ENCODE measurements at regions not wholly inside any gene's neighbourhood (a gene's known extent, or its start where the extent isn't known, plus 50 kb on each side); places are given as distances from the start of the nearest gene placed in this dataset.

- DNase-seq = no peak
- H3K4me3 ChIP-seq (ENCODE audit: insufficient read depth, low read depth, low read length) = no peak overlapping the region
- no peaks in the 10 kb centered on the region for H3K27me3 ChIP-seq (ENCODE audit: control insufficient read depth, insufficient read depth, low read length)
- no peaks in the 10 kb centered on the region for H3K36me3 ChIP-seq (replicated peaks; ENCODE audit: control insufficient read depth, insufficient read depth, low read length)
Measured at GRCh38 chr18:1191341-1191740, 286.7 kb downstream of the ADCYAP1 start.

- H3K36me3 ChIP-seq (replicated peaks; ENCODE audit: control insufficient read depth, insufficient read depth, low read length) = no peaks in the 10 kb centered on the region
- no peak overlapping the region for H3K4me3 ChIP-seq (ENCODE audit: insufficient read depth, low read depth, low read length)
- no peak for DNase-seq
- H3K27me3 ChIP-seq (ENCODE audit: control insufficient read depth, insufficient read depth, low read length) = no peaks in the 10 kb centered on the region
Measured at GRCh38 chr18:1213126-1213525, 308.5 kb downstream of the ADCYAP1 start.

GRCh38 chr18:1222880-1223279 lies 318.2 kb downstream of the ADCYAP1 start:
- Histone ChIP-seq H3K36me3 (replicated peaks; ENCODE audit: control insufficient read depth, insufficient read depth, low read length) (no peaks in the 10 kb centered on the region), H3K4me3 (ENCODE audit: insufficient read depth, low read depth, low read length) (no peak overlapping the region), H3K27me3 (ENCODE audit: control insufficient read depth, insufficient read depth, low read length) (no peaks in the 10 kb centered on the region)
- DNase-seq = no peak

- H3K27me3 ChIP-seq (ENCODE audit: control insufficient read depth, insufficient read depth, low read length) = no peaks in the 10 kb centered on the region
- no peaks in the 10 kb centered on the region for H3K36me3 ChIP-seq (replicated peaks; ENCODE audit: control insufficient read depth, insufficient read depth, low read length)
- no peak for DNase-seq
- no peak overlapping the region for H3K4me3 ChIP-seq (ENCODE audit: insufficient read depth, low read depth, low read length)
Measured at GRCh38 chr18:1227025-1227424, 322.4 kb downstream of the ADCYAP1 start.

- H3K36me3 ChIP-seq (replicated peaks; ENCODE audit: control insufficient read depth, insufficient read depth, low read length) = no peaks in the 10 kb centered on the region
- H3K4me3 ChIP-seq (ENCODE audit: insufficient read depth, low read depth, low read length) = no peak overlapping the region
- H3K27me3 ChIP-seq (ENCODE audit: control insufficient read depth, insufficient read depth, low read length) = no peaks in the 10 kb centered on the region
- no peak for DNase-seq
Measured at GRCh38 chr18:1229634-1230033, 325.0 kb downstream of the ADCYAP1 start.

GRCh38 chr18:1232867-1233266 lies 328.2 kb downstream of the ADCYAP1 start:
- Histone ChIP-seq H3K27me3 (ENCODE audit: control insufficient read depth, insufficient read depth, low read length) (no peaks in the 10 kb centered on the region), H3K36me3 (replicated peaks; ENCODE audit: control insufficient read depth, insufficient read depth, low read length) (no peaks in the 10 kb centered on the region), H3K4me3 (ENCODE audit: insufficient read depth, low read depth, low read length) (no peak overlapping the region)
- no peak for DNase-seq

- no peak for DNase-seq
- no peak overlapping the region for H3K4me3 ChIP-seq (ENCODE audit: insufficient read depth, low read depth, low read length)
- H3K27me3 ChIP-seq (ENCODE audit: control insufficient read depth, insufficient read depth, low read length) = no peaks in the 10 kb centered on the region
- H3K36me3 ChIP-seq (replicated peaks; ENCODE audit: control insufficient read depth, insufficient read depth, low read length) = no peaks in the 10 kb centered on the region
Measured at GRCh38 chr18:1240701-1241100, 336.0 kb downstream of the ADCYAP1 start.

- Histone ChIP-seq H3K36me3 (replicated peaks; ENCODE audit: control insufficient read depth, insufficient read depth, low read length) (no peaks in the 10 kb centered on the region), H3K4me3 (ENCODE audit: insufficient read depth, low read depth, low read length) (no peak overlapping the region), H3K27me3 (ENCODE audit: control insufficient read depth, insufficient read depth, low read length) (no peaks in the 10 kb centered on the region)
- DNase-seq = no peak
Measured at GRCh38 chr18:1244397-1245122, 339.9 kb downstream of the ADCYAP1 start.

- Histone ChIP-seq H3K27me3 (ENCODE audit: control insufficient read depth, insufficient read depth, low read length) (no peaks in the 10 kb centered on the region), H3K4me3 (ENCODE audit: insufficient read depth, low read depth, low read length) (no peak overlapping the region), H3K36me3 (replicated peaks; ENCODE audit: control insufficient read depth, insufficient read depth, low read length) (no peaks in the 10 kb centered on the region)
- DNase-seq = no peak
Measured at GRCh38 chr18:1246827-1247226, 342.2 kb downstream of the ADCYAP1 start.

- DNase-seq = no peak
- Histone ChIP-seq H3K4me3 (ENCODE audit: insufficient read depth, low read depth, low read length) (no peak overlapping the region), H3K36me3 (replicated peaks; ENCODE audit: control insufficient read depth, insufficient read depth, low read length) (no peaks in the 10 kb centered on the region), H3K27me3 (ENCODE audit: control insufficient read depth, insufficient read depth, low read length) (no peaks in the 10 kb centered on the region)
Measured at GRCh38 chr18:1252534-1252933, 347.9 kb downstream of the ADCYAP1 start.

- H3K4me3 ChIP-seq (ENCODE audit: insufficient read depth, low read depth, low read length) = no peak overlapping the region
- no peak for DNase-seq
- H3K27me3 ChIP-seq (ENCODE audit: control insufficient read depth, insufficient read depth, low read length) = no peaks in the 10 kb centered on the region
Measured at GRCh38 chr18:1252936-1253335, 348.3 kb downstream of the ADCYAP1 start.

GRCh38 chr18:1253827-1254226 lies 349.2 kb downstream of the ADCYAP1 start:
- Histone ChIP-seq H3K4me3 (ENCODE audit: insufficient read depth, low read depth, low read length) (no peak overlapping the region), H3K36me3 (replicated peaks; ENCODE audit: control insufficient read depth, insufficient read depth, low read length) (no peaks in the 10 kb centered on the region), H3K27me3 (ENCODE audit: control insufficient read depth, insufficient read depth, low read length) (no peaks in the 10 kb centered on the region)
- no peak for DNase-seq

More at GRCh38 chr18:1252936-1253335, 348.3 kb downstream of the ADCYAP1 start:
- H3K36me3 ChIP-seq (replicated peaks; ENCODE audit: control insufficient read depth, insufficient read depth, low read length) = no peaks in the 10 kb centered on the region

- DNase-seq = no peak
- Histone ChIP-seq H3K27me3 (ENCODE audit: control insufficient read depth, insufficient read depth, low read length) (no peaks in the 10 kb centered on the region), H3K4me3 (ENCODE audit: insufficient read depth, low read depth, low read length) (no peak overlapping the region), H3K36me3 (replicated peaks; ENCODE audit: control insufficient read depth, insufficient read depth, low read length) (no peaks in the 10 kb centered on the region)
Measured at GRCh38 chr18:1261054-1261453, 356.4 kb downstream of the ADCYAP1 start.

- no peak for DNase-seq
- Histone ChIP-seq H3K27me3 (ENCODE audit: control insufficient read depth, insufficient read depth, low read length) (no peaks in the 10 kb centered on the region), H3K4me3 (ENCODE audit: insufficient read depth, low read depth, low read length) (no peak overlapping the region), H3K36me3 (replicated peaks; ENCODE audit: control insufficient read depth, insufficient read depth, low read length) (no peaks in the 10 kb centered on the region)
Measured at GRCh38 chr18:1267021-1267420, 362.4 kb downstream of the ADCYAP1 start.

GRCh38 chr18:1270081-1270480 lies 365.4 kb downstream of the ADCYAP1 start:
- DNase-seq = no peak
- no peaks in the 10 kb centered on the region for H3K36me3 ChIP-seq (replicated peaks; ENCODE audit: control insufficient read depth, insufficient read depth, low read length)
- no peak overlapping the region for H3K4me3 ChIP-seq (ENCODE audit: insufficient read depth, low read depth, low read length)
- H3K27me3 ChIP-seq (ENCODE audit: control insufficient read depth, insufficient read depth, low read length) = no peaks in the 10 kb centered on the region

- H3K36me3 ChIP-seq (replicated peaks; ENCODE audit: control insufficient read depth, insufficient read depth, low read length) = no peaks in the 10 kb centered on the region
- no peak for DNase-seq
- no peak overlapping the region for H3K4me3 ChIP-seq (ENCODE audit: insufficient read depth, low read depth, low read length)
- H3K27me3 ChIP-seq (ENCODE audit: control insufficient read depth, insufficient read depth, low read length) = no peaks in the 10 kb centered on the region
Measured at GRCh38 chr18:1273469-1273868, 368.8 kb downstream of the ADCYAP1 start.

All from H7 (cell line).